Fibroblast of pulmonary artery (primary cell): ENCODE measurements at regions not wholly inside any gene's neighbourhood (a gene's known extent, or its start where the extent isn't known, plus 50 kb on each side); places are given as distances from the start of the nearest gene placed in this dataset.

Experiments
- DNase-seq: peaks from one replicate; pipeline ENCODE4 v3.0.0-alpha.2; 2010; ENCODE audit warnings: low read depth
- H3K4me3 ChIP-seq: replicated peaks from 2 replicates; pipeline ENCODE4 v1.5.1; 2011; ENCODE audit warnings: low read depth, mild to moderate bottlenecking, control low read depth, low read length, moderate library complexity
- CTCF ChIP-seq: IDR thresholded peaks from 2 replicates; pipeline ENCODE4 v1.5.1; 2011; ENCODE audit warnings: mild to moderate bottlenecking, control low read depth, low read length, inconsistent platforms; ENCODE audit errors: missing control alignments

- no peak for TF ChIP-seq CTCF
- DNase-seq, result no peak
- H3K4me3 ChIP-seq, result no peak overlapping the region
These were observed 55.7 kb upstream of the ZNF507 start for GRCh38 chr19:32289566-32290210.

GRCh38 chr19:32291876-32292275 is 53.5 kb upstream of the ZNF507 start:
- no peak for TF ChIP-seq CTCF
- DNase-seq, result no peak

GRCh38 chr19:32294871-32295438 is 50.5 kb upstream of the ZNF507 start:
- DNase-seq, result no peak
- H3K4me3 ChIP-seq, result no peak overlapping the region
- no peak for TF ChIP-seq CTCF

More at GRCh38 chr19:32291876-32292275, 53.5 kb upstream of the ZNF507 start:
- H3K4me3 ChIP-seq, result no peak overlapping the region
